NCI-H2196 treated with DMSO at 0.1 percent for 48 hours (cell line): ENCODE measurements at regions not wholly inside any gene's neighbourhood (a gene's known extent, or its start where the extent isn't known, plus 50 kb on each side); places are given as distances from the start of the nearest gene placed in this dataset.

Source experiments
- DNase-seq: peaks from one replicate; lab custom pipeline; 2025; ENCODE audit not compliant: unreplicated experiment; lab: John Stamatoyannopoulos, UW

DNA sequence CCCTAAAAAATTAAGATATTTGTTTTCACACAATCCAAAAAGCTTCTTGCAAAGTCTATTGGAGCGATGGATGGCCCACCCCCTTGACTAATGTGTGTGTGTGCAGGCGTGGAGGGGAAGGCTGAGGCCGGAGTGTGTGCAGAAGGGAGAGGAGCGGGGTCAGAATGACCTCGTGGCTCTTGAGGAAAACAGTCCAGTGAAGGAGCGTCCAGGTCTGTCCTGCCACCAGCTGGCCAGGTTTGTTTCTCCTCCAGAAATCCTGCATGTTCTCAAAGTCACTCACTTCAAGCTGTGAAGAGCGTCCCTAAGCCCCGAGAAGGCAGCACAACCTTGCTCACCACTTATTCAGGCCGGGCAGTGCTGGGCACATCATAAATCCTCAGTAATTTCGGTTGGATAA is 69.5 kb upstream of the SSX2IP start:
- no peak for DNase-seq

DNA sequence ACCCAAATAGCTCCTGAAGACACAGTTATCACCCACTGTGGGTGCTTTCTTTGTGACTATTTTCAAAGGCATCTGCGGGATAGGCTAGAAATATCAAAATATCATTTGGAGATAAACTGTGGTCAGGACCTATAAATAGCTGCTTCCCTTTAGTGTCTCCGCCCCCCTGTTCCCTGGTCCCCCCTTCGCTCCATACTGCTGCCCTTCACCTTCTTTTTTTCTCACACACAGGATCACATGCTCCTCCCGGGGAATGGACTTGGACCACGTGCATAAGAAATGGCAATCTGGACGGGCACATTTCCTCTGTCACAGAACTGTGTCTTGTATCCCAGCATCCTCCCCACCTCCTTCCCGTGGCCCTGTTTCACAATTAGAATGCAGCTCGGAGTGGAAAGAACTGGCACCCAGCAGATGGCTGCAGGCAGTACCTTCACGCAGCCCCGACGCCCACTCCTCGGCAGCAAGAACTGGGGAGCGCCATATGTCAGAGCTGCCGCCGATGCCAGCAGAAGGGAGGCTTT is 68.8 kb upstream of the SSX2IP start:
- no peak for DNase-seq

DNA sequence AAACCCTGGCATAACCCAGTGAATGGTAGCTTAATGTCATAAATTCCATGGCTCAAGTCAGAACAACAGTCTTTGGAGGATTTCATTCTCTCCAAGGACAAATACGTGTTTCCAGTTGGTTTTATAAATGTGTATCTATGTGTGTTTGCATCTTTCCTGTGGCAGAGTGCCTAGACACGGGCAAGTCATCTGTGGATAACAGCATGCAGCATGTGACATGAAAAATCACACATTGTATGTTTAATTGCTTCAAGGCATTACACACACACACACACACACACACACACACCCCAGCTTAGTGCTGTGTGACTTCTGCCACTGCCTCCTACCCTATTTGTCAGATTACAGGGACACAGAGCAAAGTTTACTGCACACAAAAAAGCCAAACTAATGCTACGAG is 68.2 kb upstream of the SSX2IP start:
- DNase-seq, result no peak

DNA sequence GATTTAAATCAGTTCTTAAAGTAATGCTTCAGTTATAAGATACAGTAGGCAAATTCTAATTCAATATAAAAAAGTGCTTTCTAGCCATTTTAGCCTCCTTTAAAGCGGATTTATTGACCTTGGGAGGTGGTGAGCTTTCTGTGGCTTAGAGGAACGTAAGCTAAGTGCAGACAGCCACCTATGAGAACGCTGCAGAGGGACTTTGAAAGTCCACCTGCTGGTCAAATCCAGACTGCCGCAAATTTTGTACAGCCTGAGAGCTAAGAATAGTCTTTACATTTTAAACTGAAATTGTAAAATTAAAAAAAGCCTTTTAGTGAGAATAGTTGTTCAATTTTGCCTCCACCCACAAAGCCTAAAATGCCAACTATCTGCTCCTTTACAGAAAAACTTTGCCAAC is 67.0 kb upstream of the SSX2IP start:
- DNase-seq, result no peak

DNA sequence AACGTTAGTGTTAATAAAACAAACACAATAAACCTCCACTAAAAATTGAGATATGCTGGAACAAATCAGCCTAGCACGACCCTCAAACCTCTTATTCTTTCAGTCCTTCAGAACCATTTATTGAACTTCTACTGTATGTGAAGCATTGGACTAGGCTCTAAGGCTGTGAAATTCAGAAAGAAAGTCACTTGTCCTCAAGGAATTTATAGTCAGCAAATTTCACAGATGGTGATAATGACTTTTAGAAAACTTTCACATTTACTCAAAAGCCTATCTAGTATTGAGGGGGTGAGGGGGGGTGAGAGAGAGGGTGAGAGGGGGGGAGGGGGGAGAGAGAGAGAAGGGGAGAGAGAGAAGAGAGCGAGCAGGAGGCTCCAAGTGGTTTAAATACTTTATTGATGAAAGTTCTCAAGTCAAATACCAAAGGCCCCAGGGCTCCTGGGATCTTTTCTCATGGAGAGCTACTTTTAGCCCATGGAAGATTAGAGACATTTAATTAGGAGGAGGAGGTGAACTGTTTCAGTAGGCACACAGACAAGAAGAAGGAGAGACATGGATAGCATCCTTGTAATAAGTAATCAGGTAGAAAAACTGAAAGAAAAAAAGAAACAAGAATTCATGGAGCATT is 66.3 kb upstream of the SSX2IP start:
- DNase-seq, result no peak

DNA sequence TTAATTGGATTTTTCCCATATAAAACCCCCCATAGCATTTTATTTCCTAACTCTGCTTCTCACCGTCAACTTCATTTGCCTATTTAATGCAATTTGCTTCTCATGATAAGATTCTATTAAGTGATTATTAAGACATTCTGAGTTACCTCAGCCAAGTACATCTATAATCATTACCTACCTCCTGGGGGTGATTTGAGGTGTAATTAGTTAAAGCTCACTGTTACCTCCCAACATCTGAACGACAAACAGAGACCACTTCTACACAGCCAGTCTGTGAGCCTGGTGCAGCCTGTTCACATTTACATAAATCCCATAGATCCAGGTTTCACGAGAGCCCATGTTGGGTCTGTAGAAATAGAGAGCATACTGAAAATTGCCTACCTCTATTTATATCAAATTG is 65.7 kb upstream of the SSX2IP start:
- DNase-seq, result no peak

DNA sequence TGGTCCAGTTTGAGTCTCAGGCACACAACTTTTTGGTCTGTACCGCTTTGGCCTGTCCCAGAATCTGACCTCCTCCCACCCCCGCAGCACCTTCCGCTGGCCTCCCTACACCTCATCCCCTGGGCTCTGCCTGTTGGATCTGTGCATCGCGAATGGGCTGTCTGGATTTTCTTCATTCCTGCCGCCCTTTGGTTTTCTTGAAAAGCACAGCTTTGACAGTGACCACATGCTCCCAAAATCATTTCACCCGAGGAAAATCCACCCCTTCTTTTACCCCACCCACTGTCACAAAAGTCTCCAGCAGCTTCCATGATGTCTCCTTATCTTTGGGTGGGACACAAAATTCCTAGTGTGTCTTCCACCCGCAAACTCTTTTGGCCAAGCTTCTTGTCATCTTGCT is 65.0 kb upstream of the SSX2IP start:
- no peak for DNase-seq

DNA sequence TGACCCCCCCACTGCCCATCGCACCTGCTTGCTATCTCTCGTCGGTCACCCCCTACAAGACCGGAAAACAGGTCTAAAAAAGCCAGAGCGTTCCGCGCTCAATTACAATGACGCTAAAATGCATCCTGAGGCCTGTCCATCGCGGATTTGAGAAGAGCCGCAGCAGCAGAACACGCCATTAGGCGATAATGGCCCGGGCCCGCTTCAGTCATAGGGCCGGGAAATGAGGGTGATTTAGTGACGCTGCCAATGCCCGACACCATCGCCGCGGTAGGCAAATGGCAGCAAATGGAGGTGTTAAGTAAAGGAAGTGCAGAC is 64.1 kb upstream of the SSX2IP start:
- no peak for DNase-seq

GRCh38 chr1:84753516-84754385 is 63.5 kb upstream of the SSX2IP start:
- peak; percentile 70 for DNase-seq

DNA sequence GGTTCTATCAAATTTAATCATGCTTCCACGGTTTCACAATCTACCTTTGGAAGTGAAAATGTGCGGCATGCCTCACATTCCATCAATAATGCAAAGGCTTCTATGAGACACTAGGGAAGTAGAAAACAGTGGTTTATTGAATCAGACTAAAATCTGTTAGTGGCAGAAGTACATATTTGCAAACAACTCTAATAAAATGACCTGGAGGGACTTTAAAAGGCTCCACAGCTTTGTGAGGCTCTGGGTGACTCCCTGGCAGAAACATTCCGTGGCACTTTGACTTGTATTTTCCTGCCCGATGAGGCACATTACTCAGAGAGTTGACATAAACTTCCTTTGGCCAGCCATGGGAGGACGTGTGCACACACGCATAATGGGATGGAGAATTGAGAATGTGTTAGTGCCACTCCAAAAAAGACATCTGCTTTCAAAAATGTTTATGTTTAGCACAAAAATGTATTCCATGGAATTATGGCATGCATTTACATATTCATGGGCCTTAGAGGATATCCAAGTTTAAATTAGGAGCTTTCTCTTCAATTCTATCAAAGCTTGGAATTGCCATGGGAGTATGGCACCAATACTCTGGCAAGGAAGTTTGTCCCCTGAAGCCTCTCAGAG is 60.0 kb upstream of the SSX2IP start:
- DNase-seq, result no peak

- no peak for DNase-seq
These were observed 59.2 kb upstream of the SSX2IP start for GRCh38 chr1:84749427-84749826.

DNA sequence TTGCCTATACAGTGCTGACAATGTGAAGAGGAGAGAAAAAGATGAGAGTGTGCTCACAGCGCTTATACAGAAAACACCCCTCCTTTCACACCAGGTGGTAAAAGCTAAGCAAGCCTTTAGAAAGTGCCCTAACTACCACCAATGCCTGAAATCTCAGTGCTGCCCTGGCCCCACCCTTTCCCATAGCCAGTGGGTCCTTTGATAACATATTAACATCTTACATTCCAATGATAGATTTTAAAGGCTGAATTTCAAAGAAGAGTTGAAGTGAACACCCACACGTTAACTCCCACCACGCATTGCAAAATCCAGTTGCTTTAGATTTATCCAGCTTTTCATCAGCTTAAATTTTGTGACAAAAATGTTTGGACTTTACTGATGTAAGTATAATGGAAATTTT is 58.1 kb upstream of the SSX2IP start:
- no peak for DNase-seq

DNA sequence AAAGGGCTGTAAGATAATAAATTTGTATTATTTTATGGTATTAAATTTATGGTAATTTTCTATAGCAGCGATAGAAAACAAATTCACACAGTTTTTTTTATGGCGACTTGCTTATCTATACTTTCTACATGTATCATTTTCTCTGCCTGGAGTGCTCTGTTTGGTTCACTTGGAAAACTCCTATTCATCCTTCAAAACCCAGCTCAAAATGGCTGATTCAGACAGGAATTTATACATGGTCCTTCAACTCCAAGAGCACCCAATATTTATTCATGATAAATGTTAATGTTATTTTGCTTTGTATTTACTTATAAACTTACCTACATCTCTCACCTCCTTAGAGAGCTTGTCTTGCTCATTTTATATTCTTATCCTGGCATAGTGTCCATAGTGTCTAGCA is 55.6 kb upstream of the SSX2IP start:
- DNase-seq, result no peak

- DNase-seq, result no peak
These were observed 53.6 kb upstream of the SSX2IP start for GRCh38 chr1:84743896-84744295.

- no peak for DNase-seq
These were observed 52.4 kb upstream of the SSX2IP start for GRCh38 chr1:84742653-84743052.

GRCh38 chr1:84740050-84740714 is 49.9 kb upstream of the SSX2IP start:
- DNase-seq, result no peak
